Lower lobe of right lung (tissue), 2 donors: ENCODE measurements at regions not wholly inside any gene's neighbourhood (a gene's known extent, or its start where the extent isn't known, plus 50 kb on each side); places are given as distances from the start of the nearest gene placed in this dataset.
A peak's percentile ranks its signal among the peaks of the same experiment; 100 is the strongest.

Source experiments
- ATAC-seq, 2 donors: fragments of 200-7000 bp; cut with Tn5 transposase; one replicate each; pipeline ENCODE4 v1.9.1; 2020 to 2022; ENCODE audit warnings: mild to moderate bottlenecking in 2 of 2, moderate library complexity in 2 of 2
- DNase-seq: peaks from one replicate; pipeline ENCODE4 v3.0.0-alpha.2; 2020
- H3K27ac ChIP-seq: fragments of 200-600 bp; one replicate; pipeline ENCODE4 v1.8.0; 2022
- H3K27me3 ChIP-seq: fragments of 200-600 bp; one replicate; pipeline ENCODE4 v1.8.0; 2022; ENCODE audit warnings: low read depth
- H3K36me3 ChIP-seq: fragments of 200-600 bp; one replicate; pipeline ENCODE4 v1.8.0; 2022; ENCODE audit warnings: mild to moderate bottlenecking
- H3K4me1 ChIP-seq: fragments of 200-600 bp; one replicate; pipeline ENCODE4 v1.8.0; 2022
- H3K4me3 ChIP-seq: fragments of 200-600 bp; one replicate; pipeline ENCODE4 v1.8.0; 2022; ENCODE audit warnings: mild to moderate bottlenecking
- H3K9me3 ChIP-seq: fragments of 200-600 bp; one replicate; pipeline ENCODE4 v1.8.0; 2022
- CTCF ChIP-seq: fragments of 200-600 bp; IDR thresholded peaks from one replicate; pipeline ENCODE4 v1.8.0; 2022; ENCODE audit warnings: antibody characterized with exemption, mild to moderate bottlenecking
- intact Hi-C: fragments of 100-400 bp; cut with DNase I; formaldehyde crosslinking; loops from one replicate; pipeline ENCODE4 v1.11.0; 2022
- donor health status: DM: no; HTN: yes; CAD: no; lungs with severe emphysema.

DNA sequence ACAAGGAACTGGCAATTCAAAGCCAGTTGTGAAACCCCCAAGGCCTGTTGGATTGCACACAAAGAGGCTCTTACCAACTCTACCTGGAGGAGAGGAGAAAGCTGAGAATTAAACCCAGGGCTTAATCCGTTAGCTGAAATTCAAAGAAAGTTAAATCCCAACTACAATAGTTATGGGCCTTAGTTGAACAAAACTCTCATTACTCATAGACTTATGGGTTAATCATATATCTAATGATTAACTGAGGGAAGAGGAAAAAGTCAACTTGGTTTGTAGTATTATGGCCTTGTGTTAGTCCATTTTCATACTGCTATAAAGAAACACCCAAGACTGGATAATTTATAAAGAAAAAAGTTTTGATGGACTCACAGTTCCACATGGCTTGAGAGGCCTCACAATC, 838.2 kb upstream of the ADGRL2 start:
- intact Hi-C loops: no loop called here
- TF ChIP-seq CTCF: no peak
- H3K4me3 ChIP-seq: no peak overlapping the region
- H3K4me1 ChIP-seq: no peaks in the 10 kb centered on the region
- no peak for ATAC-seq
- DNase-seq: no peak
- H3K27ac ChIP-seq: no peak overlapping the region
- H3K9me3 ChIP-seq: no peaks in the 10 kb centered on the region
- H3K36me3 ChIP-seq: no peaks in the 10 kb centered on the region
- H3K27me3 ChIP-seq: no peaks in the 10 kb centered on the region

DNA sequence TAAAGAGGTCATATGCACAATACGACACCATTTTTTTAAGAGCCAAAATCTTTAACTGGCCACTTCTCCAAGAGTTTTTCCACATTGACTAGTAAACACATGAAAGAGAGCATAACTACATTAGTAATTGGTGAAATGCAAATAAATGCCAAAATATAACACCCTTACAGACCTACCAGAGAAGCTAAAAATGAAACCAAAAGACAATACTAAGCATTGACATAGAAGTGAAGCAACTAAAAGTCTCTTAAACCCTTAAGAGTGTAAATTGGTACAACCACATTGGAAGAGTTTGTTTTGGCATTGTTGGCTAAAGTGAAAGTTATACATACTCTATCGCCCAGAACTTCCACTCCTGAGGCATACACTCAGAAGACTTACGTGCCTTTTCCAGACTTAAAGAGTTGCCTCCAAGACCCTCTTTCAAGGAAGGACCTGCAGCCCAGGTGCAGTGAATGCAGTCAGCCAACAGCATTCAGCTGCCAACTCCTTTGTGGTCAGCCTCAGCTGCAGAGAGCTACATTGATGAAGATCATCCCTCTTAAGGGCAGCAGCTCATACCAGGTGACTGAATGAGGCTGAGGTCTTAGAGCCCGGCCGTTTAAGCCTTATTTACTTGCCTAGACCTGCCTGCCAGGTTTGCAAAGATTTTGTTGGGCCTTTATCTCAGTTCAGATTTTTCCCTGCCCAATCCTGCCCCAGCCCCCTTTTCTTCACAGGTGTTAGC, 839.1 kb upstream of the ADGRL2 start:
- Histone ChIP-seq H3K4me3 (no peak overlapping the region), H3K4me1 (no peaks in the 10 kb centered on the region), H3K27ac (no peak overlapping the region), H3K27me3 (no peaks in the 10 kb centered on the region), H3K9me3 (no peaks in the 10 kb centered on the region), H3K36me3 (no peaks in the 10 kb centered on the region)
- TF ChIP-seq CTCF: no peak
- intact Hi-C loops: no loop called here
- ATAC-seq (peak in 1 of 2 donors; percentile 64), DNase-seq (no peak)

DNA sequence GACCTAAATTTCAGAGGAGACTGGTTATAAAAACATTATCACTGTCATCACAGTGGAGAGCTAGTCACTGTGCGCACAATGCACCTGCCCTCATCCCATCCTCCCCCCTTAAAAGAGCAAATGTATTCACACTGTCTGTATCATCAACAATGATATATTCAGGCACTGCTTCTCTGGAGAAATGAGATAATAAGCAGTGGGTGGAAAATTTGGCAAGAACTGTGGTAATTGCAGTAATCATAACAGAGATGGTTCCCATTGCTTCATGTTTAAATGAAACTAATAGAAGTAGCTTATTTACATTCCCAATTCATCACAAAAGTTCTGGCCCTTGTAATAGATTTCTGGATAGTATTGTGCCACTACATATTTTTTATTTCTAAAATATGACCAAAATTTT, 867.4 kb upstream of the ADGRL2 start:
- ATAC-seq (no peak), DNase-seq (no peak)
- no peaks in the 10 kb centered on the region for H3K36me3 ChIP-seq
- H3K4me1 ChIP-seq: no peaks in the 10 kb centered on the region
- intact Hi-C loops: no loop called here
- H3K9me3 ChIP-seq: peaks cover 16% of the 10 kb centered on the region
- no peak overlapping the region for H3K4me3 ChIP-seq
- H3K27ac ChIP-seq: no peak overlapping the region
- TF ChIP-seq CTCF: no peak
- no peaks in the 10 kb centered on the region for H3K27me3 ChIP-seq

DNA sequence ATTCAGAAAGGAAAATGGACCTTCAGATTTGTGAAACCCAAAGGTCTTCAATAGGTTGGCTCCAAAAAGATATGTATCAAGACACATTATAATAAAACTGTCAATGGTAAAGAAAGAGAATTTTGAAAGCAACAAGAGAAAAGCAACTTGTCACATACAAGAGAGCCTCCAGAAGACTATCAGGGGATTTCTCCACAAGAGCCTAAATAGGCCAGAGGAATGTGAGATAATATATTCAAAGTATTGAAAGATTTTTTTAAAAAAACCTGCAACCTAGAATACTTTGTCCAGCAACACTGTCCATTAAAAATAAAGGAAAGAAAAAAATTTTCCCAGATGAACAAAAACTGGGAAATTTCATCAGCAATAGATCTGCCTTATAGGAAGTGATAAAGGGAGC, 869.6 kb upstream of the ADGRL2 start:
- Histone ChIP-seq H3K27ac (no peak overlapping the region), H3K27me3 (no peaks in the 10 kb centered on the region), H3K4me1 (no peaks in the 10 kb centered on the region), H3K9me3 (peaks cover 16% of the 10 kb centered on the region), H3K4me3 (no peak overlapping the region), H3K36me3 (no peaks in the 10 kb centered on the region)
- ATAC-seq: no peak
- TF ChIP-seq CTCF: no peak
- intact Hi-C loops: no loop called here
- DNase-seq: no peak

DNA sequence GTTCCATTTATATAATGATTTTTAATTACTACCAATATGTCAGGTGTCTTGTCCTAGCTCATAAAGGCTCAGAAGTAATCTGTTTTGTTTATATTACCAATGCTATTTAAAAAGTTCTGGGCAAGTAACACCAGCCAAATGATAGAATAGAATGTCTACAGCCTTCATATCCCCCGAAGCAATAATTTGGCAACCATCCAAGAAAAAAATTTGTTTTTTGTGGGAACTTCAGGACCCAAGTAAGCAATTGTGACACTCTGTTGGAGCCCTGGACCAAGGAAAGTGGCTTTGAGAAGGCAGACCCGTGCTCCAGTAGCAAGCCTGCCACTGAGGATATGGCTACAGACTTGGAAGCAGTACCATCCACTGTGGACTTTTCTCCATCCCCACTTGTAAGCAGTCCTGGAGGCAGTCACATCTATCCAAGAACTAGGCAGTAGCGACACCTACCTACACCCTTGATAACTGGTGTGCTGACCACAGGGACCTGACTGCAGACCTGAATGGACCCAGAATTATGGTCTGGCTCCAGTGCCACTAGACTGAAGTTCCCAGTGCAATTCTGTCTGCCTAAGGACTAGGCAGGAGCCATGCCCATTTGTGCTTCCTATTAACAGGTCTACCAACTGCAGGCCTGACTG, 870.7 kb upstream of the ADGRL2 start:
- ATAC-seq (no peak), DNase-seq (no peak)
- H3K4me3 ChIP-seq: no peak overlapping the region
- H3K4me1 ChIP-seq: no peaks in the 10 kb centered on the region
- H3K27ac ChIP-seq: no peak overlapping the region
- no peaks in the 10 kb centered on the region for H3K27me3 ChIP-seq
- peaks cover 16% of the 10 kb centered on the region for H3K9me3 ChIP-seq
- intact Hi-C loops: no loop called here
- no peaks in the 10 kb centered on the region for H3K36me3 ChIP-seq
- no peak for TF ChIP-seq CTCF
